GM18870 (cell line): ENCODE measurements at regions not wholly inside any gene's neighbourhood (a gene's known extent, or its start where the extent isn't known, plus 50 kb on each side); places are given as distances from the start of the nearest gene placed in this dataset.

ENCODE experiments used
- ATAC-seq: cut with Tn5 transposase; IDR thresholded peaks from one replicate; pipeline ENCODE4 v1.9.1; 2021; ENCODE audit warnings: moderate library complexity; ENCODE audit not compliant: unreplicated experiment

DNA sequence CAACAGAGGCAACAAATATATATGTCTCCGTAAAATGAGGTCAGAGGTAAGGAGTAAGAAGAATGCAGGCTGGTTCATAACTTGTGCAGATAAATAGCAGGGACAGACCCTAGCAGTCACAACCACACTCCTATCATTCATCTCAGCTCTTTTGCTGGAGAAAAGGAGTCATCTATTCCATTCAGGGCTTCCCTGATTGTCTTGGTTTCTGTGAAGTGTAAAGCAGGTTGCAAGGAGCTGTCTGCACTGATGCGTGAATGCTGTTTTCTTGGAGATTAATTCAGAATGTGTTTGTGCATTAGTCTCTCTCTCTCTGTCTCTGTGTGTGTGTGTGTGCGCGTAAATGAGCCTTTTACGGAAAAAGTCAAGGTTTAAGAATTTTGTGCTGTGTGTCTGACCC, 643.3 kb upstream of the SORCS1 start:
- ATAC-seq: no peak

- no peak for ATAC-seq
These were observed 641.5 kb upstream of the SORCS1 start for GRCh38 chr10:107806026-107806425.

GRCh38 chr10:107803546-107803945, 639.0 kb upstream of the SORCS1 start:
- ATAC-seq: no peak

- ATAC-seq: no peak
These were observed 635.6 kb upstream of the SORCS1 start for GRCh38 chr10:107800061-107800460.

GRCh38 chr10:107790271-107790670, 625.8 kb upstream of the SORCS1 start:
- ATAC-seq: no peak

DNA sequence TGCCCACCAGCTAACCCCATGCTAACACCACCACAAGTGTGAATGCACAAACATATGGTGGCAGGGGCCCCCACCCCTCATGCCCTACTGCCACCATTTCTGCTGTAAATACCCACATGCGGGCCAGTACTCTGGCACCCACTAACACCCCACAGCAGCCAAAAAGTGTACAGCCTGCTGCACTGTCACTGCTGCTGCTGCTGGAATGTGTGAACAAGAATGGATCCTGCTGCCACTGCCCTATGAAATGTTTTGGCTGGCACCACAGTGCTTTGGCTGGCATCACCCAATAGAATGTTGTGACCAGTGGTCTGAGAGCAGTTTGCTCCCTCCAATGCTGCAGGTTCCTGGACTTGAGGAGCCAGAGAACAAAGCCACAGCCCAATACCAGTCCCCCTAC, 606.6 kb upstream of the SORCS1 start:
- no peak for ATAC-seq

- peak; percentile 47 for ATAC-seq
These were observed 602.7 kb upstream of the SORCS1 start for GRCh38 chr10:107767185-107767584.

- ATAC-seq: no peak
These were observed 590.3 kb upstream of the SORCS1 start for GRCh38 chr10:107754814-107755213.

GRCh38 chr10:107749235-107749634, 584.7 kb upstream of the SORCS1 start:
- no peak for ATAC-seq

DNA sequence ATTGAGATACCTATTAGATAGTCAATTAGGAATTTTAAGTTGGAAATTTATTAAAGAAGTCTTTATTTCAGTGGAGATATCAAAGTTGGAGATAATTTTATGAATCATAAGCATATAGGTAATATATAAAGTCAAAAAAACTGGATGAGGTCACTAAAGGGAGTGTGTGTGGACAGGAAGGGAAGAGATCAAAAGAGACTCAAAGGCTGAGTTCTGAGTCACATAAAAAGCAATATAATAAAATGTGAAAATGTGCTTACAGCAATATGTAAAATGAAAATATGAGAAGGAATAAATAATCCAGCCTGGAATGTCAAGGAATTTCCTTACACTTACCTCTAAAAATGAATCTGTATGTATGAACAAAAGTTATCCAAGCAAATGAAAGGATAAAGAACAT, 583.3 kb upstream of the SORCS1 start:
- no peak for ATAC-seq

DNA sequence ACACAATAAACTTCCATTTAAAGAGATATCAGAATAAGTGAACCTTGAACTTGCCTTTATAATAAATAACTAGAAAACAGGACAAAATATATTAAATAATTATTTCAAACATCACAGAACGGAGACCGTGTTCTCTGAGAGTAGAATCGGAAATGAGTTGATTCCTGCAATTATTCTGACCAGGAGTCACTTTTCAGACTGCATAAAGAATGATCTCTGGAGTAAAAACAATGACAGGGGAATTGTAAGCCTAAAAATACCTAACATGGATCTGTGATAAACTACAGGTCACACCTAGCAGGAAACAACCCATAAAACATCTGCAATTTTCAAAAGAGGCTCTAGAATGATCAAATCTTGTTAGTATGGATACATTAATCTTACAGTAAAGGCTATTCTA, 577.5 kb upstream of the SORCS1 start:
- ATAC-seq: no peak

DNA sequence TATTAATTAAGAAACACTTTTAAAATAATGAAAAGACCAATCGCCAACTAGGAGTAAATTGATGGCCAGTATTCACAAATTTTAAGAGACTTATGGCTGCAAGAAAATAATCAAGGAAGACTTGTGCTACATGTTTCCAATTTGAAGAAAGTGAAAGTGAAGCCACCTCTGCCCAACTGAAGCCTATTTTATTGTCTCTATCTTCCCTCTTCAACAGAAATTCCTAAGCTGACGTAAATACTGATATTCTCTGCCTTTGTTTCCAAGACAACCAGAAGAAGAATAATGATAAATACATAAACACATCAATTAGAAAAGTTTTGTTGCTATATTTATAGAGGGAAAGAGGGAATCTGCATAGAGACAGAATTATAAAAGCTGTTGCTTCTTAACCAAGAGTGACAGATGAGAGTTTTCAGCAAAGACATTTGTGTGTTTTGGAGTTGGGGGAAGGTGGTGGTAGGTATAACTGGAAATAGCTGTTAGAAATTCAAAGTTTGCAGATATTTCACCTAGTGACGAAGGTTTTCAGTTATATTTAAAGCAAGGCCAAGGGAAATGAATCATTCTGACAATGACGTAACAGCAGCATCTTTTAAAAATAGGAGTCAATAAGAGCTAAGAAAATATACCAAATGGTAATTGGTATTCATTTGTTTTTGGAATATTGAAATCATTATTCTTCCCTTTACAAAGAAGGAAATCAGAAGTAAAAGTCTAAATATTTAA, 576.6 kb upstream of the SORCS1 start:
- ATAC-seq: no peak

- ATAC-seq: no peak
These were observed 575.4 kb upstream of the SORCS1 start for GRCh38 chr10:107739951-107740350.

- no peak for ATAC-seq
These were observed 569.0 kb upstream of the SORCS1 start for GRCh38 chr10:107733328-107734130.

DNA sequence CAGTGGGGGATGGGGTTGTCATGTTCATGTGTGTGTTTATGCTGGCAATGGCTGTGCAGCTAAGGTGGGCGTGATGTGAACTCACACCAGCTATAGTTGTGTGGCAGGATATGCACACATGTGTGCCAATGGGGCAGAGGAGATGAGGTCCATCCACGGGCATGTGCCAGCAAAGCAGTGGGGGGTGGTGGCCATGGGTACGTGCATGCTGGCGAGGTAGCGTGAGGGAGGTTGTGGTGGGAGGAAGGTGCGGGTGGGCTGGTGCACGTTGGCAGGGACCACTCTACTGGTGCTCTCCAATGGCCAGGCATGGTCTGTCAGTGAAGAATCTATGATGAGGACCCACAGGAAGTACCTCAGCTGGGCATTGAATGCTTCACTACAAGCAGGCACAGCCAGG, 567.5 kb upstream of the SORCS1 start:
- no peak for ATAC-seq

DNA sequence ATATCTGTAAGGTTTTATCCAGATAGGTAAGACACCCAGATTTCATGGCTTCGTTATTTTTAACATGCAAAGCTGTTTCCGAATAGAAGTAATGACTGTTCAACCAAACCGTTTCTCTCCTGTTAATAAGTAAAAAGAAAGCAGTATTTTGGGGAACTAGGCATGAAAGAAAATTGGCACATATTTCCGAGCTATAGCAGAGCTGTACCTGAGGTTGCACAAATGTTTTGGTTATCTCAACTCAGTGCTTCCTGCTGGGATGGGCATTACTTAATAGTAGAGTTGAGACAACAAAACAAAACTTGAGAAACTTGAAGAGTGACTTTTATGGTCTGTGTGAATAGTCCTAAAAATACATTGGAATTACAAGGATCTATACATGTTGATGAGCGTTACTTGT, 564.3 kb upstream of the SORCS1 start:
- no peak for ATAC-seq

DNA sequence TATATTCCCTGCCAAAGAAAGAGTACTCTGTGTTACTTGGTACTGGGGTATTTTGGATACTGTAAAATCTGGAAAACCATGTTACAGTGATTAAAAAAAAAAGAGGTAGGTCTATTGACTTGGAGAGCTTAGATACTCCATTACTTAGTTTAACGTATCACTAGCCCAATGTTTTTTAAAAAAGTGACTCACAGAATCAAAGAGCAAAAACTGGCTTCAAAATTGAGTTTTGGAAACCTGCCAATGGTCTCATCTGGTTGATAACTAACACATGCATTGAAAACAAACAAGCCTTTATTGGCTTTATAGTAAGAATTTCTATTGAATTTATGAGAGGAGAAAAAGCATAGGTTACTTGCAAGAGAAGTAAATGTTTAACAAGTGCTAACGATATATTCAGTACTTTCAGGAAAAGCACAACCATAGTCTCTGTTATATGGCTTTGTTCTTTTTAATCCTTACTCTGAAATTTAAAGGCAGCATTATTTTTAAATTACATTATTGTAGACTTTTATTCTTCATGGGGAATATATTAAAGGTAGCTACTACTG, 563.3 kb upstream of the SORCS1 start:
- ATAC-seq: no peak

- no peak for ATAC-seq
These were observed 554.4 kb upstream of the SORCS1 start for GRCh38 chr10:107718864-107719263.

DNA sequence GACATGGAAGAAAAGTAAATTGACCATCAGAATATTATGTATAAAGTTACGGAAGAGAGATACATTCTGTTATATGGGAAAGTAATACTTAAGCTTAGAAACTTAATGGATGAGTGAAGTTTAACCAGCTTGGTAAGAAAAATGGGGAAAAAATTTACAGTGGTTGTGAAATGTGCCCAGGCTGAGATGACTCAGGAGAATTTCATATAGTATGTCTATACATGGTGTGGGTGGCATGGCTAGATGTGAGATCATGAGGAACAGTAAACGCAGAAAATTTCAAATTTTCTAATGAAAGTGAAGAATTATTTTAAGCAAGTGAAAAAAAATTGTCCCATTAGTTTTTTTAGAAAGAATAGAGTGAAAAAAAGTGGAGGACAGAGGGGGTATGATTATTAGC, 552.5 kb upstream of the SORCS1 start:
- ATAC-seq: no peak

GRCh38 chr10:107715565-107715964, 551.1 kb upstream of the SORCS1 start:
- no peak for ATAC-seq

DNA sequence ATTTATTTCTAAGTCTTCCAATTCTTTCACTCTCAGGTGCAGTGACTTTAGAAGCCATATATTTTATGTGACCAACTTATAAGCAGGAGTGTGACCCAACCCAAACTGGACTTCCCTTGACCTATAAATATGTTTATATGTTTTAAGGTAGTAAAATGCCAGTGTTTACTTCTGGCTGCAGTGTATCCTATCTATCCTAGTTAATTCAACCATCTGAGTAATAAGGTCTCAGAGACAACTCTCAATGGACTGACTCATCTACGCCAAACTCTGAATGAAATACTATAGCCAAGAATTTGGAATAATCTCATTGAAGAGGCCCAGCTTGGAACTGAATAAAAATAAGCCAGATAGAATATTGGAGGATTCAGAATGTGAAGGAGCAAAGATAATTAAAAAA, 544.5 kb upstream of the SORCS1 start:
- no peak for ATAC-seq

DNA sequence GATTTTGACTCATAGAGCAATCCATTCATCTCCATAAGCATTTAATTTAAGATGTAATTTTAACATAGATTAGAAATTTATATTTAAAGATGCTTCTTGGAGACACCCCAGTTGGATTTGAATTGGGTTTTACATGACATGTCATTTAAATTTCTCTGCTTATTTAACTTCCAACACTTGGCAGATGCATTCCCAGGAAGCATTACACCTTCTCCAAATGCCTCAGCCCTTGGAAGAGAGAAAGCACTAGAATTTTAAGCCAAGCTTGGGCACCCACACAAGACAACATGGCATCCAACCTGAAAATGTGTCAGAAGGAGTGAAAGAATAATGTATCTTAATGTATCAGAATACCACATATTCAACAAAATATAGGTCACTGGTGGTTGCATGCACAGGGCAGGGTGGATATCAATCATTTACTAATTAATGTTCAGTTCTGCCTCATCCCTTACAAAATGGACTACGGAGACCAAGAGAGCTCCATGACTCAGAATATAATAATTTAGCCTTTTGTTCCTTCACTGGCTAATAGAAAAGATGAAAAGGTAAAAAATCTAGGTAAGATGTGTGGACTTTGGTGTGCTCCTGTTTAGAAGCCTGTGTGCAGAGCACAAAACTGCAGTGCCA, 541.7 kb upstream of the SORCS1 start:
- no peak for ATAC-seq
